ENCODE measurements at regions not wholly inside any gene's neighbourhood (a gene's known extent, or its start where the extent isn't known, plus 50 kb on each side); places are given as distances from the start of the nearest gene placed in this dataset.

DNA sequence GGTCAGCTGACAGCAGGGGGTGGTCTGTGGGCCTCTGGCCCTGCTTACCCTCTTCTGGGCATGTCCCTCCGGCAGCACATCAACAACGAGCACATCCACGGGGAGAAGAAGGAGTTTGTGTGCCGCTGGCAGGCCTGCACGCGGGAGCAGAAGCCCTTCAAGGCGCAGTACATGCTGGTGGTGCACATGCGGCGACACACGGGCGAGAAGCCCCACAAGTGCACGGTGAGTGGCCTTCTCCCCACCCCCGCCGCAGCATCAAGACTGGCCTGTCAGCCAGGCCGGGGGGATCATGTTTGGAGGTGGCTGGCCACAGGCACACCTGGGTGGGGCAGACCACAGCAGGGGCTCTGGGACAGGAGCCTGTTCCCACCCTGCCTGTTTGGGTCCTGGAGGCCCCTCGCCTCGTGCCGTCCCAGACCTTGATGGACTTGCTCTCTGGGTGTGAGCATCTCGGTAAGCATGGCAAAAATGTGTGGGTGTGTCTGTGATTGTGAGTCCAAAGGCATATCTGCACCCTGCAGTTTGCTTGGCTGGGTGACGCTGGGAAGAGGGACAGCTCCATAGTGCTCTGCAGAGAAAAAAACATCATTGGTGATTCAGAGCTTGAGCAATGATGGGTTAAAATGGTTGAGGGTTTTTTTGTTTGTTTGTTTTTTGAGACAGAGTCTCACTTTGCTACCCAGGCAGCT is 242.8 kb downstream of the GLI2 start:
- no peak for DNase-seq (ENCODE audit: low read depth)

DNA sequence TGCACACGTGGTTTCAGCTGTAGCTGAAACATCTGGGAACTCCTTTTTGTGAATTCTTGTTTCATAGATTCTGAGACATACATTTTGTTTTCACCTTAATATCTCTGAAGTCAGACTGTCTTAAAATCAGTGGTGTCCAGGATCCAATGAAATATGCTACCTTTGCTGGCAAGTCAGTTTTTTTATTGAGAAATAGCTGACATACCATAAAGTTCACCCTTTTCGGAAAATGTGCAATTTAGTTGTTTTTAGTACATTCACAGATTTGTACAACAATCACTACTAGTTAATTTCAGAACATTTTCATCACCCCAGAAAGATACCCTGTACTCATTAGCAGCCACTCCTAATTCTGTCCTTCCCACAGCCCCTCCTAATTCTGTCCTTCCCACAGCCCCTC is 243.7 kb downstream of the GLI2 start:
- no peak for DNase-seq (ENCODE audit: low read depth)

DNA sequence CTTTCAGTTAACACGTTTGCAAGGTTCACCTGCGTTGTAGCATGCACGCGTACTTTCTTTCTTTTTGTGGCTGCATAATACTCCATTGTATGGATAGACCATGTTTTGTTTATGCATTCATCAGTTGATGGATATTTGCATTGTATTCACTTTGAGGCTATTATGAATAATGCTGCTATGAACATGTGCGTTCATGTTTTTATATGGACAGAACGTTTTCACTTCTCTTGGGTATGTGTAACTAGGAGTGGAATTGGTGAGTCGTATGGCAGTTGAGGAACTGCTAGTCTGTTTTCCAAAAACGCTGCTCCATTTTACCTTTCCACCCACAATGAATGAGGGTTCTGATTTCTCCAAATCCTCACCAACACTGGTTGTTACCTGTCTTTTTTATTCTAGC is 244.3 kb downstream of the GLI2 start:
- DNase-seq (ENCODE audit: low read depth) = no peak

DNA sequence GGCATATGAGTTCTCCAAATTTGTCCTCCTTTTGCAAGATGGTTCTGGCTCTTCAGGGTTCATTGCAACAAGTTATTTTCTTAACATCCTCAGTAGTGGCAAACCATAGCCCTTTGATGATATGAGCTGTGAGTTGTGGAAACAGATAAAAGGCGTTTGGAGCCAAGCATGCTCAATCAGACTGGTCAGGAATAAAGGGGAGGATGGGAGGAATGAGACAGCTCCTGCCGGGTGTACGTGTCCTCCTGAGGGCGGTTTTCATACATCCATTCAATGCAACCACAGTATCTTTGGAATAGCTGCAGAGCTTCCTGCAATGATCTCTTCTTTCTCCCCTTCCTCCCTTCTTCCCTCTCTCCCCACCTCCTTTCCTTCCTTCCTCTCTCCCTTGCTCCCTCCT is 245.8 kb downstream of the GLI2 start:
- no peak for DNase-seq (ENCODE audit: low read depth)

DNA sequence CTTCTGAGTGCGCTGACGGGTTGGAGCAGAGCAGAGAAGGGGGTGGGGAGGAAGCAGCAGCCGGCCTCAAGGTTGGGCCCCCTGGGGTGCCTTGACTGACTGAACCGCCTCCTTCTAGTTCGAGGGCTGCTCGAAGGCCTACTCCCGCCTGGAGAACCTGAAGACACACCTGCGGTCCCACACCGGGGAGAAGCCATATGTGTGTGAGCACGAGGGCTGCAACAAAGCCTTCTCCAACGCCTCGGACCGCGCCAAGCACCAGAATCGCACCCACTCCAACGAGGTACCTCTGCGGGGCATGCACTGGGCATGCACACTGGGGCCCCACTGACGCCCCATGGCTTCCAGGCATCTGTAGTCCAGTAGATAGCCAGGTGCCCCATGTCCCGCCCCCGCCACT is 246.9 kb downstream of the GLI2 start:
- DNase-seq (ENCODE audit: low read depth) = no peak

DNA sequence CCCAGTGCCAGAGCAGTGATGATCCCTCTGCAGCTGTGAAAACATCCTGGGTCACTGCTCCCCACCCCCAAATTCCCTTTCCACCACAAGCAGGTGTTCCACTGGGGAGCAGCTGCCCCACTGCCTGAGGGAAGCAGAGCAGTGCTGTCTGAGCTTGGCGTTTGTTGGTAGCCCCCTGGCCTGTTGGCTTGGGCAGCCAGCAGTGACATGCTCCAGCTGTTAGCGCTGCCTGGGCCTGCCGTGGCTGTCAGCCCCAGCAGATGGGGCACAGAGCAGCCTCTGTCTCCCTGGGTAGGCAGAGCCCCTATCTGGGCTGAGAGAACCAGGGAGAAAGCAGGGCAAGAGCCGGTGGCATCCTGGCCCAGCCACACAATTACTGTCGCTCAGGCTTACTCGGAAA is 247.7 kb downstream of the GLI2 start:
- DNase-seq (ENCODE audit: low read depth) = no peak

DNA sequence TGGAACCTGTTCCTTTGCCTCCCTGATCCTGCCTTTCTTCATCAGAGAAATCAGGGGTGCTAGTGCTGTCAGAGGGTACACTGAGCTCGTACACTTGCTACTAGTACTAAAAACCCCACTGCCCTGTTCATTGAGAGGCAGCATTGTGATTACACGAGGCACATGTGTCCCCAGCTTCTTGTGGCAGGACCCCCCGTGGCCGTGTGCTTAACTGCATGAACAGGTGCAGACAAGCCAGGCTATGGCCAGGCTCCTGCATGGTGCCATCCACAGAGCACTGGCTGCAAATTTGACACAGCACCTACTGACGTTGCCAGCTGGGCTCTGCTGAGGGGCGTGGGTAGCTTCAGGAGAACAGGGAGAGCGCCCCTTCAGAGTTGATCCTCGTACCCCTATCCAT is 248.4 kb downstream of the GLI2 start:
- DNase-seq (ENCODE audit: low read depth) = no peak

DNA sequence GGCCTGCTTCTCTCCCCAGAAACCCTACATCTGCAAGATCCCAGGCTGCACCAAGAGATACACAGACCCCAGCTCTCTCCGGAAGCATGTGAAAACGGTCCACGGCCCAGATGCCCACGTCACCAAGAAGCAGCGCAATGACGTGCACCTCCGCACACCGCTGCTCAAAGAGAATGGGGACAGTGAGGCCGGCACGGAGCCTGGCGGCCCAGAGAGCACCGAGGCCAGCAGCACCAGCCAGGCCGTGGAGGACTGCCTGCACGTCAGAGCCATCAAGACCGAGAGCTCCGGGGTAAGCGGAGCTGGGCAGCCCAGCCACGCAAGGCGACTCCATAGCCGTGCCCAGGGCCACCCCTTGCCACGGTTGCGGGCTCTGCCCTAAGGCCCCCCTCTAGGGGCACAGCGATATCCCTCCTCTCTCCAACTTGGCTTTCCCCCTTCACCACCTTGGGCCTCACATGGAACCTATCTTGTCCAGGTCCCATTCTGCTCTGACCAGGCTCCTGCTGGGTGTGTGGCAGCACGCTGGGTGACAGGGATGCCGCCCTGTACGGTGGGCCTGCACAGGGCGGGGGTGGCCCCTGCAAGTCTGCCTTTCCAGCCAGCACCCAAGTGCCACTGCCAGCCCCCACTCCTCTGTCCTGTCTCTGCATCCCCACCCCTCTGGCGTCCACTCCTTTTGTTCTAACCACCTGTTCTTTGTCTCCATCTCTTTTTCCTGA is 248.9 kb downstream of the GLI2 start:
- DNase-seq (ENCODE audit: low read depth) = no peak

DNA sequence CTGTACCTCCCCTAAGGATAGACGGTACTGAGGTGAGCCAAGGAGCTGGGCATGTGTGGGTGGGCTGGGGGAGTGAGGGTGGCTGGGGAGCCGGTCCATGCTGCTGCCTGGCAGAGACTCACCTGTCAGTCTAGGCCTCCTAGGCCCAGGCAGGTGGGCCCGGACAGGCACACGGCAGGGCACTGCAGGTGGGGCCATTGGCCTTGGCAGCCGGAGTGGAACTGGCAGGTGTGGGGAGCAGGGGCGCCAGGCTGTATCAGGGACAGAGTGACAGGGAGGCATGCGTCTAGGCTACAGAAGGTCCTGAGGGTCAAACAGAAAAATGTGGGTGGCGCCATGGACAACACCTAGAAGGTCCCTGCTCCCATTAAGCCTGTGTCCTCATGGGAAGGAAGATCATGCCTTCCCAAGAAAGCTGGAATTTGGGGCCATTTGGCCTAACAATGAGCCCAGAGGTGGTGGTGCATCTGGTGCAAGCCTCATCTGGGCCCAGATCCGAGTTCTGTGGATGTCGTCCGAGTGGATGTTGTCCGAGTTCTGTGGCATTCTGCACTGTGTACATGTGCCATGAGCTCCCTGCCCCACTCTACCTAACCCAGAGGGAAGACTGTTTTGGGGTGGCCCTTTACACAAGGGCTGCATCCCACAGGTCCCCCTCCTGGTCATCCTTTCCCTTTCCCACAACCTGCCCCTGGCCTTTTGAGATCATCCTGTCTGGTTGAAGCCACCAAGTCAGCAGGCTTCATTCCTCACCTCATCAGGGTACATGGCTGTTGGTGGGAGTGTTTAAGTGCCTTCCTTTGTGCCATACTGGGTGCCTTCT is 249.7 kb downstream of the GLI2 start:
- no peak for DNase-seq (ENCODE audit: low read depth)

DNA sequence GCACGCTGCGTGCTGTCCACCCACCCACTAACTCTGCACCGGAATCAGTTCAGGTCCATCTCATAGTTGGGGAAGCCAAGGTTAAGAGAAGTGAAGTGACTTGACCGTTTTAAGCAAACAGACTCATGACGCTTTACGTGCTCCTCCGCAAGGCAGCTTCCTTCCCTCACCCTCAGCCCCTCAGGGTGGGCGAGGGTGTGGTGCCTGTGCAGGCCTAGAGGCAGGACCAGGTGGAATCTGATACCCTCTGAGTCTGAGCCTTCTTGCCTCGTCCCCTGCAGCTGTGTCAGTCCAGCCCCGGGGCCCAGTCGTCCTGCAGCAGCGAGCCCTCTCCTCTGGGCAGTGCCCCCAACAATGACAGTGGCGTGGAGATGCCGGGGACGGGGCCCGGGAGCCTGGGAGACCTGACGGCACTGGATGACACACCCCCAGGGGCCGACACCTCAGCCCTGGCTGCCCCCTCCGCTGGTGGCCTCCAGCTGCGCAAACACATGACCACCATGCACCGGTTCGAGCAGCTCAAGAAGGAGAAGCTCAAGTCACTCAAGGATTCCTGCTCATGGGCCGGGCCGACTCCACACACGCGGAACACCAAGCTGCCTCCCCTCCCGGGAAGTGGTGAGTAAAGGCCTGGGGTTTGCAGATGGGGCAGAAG is 250.5 kb downstream of the GLI2 start:
- DNase-seq (ENCODE audit: low read depth) = no peak

DNA sequence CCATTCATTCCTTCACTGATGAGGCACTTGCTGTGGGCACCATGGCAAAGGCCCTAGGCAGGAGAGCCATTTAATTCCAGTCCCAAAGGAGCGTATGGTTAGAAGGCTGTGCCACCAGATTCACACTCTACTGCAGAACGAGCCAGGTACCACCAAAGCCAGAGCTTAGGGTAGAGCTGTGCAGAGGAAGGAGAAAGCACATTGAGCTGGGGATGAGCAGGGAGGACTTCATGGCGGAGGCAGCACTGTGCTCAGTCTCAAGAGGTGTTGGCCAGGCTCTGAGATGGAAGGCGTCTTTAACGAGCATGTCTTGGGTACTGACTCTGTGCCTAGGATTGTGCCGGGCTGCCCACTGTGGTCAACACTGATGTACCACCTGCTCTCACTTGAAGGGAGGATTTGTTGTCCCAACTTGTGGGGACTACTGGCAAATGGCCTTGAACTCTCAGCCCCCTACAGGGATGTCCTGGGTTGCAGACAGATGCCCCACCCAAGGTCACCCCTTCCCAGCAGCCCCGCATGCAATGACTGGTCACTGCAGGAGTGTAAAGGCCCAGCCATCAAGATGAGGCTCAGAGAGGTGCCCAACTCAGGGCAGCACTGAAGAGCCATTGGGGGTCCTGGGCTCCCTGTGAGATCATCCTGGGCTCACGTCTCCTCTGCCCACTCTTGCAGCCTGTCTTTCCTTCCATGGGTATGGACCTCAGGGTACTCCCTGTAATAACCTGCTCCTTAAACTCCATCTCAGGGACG is 251.4 kb downstream of the GLI2 start:
- DNase-seq (ENCODE audit: low read depth) = no peak

DNA sequence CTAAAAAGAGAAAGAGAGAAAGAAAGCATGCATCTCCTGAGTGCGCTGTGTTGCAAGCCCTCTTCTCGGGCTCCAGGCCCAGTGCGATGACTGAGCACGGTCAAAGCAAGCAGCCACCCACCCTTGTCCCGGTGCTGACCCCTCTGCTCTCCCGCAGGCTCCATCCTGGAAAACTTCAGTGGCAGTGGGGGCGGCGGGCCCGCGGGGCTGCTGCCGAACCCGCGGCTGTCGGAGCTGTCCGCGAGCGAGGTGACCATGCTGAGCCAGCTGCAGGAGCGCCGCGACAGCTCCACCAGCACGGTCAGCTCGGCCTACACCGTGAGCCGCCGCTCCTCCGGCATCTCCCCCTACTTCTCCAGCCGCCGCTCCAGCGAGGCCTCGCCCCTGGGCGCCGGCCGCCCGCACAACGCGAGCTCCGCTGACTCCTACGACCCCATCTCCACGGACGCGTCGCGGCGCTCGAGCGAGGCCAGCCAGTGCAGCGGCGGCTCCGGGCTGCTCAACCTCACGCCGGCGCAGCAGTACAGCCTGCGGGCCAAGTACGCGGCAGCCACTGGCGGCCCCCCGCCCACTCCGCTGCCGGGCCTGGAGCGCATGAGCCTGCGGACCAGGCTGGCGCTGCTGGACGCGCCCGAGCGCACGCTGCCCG is 252.5 kb downstream of the GLI2 start:
- DNase-seq (ENCODE audit: low read depth) = no peak

DNA sequence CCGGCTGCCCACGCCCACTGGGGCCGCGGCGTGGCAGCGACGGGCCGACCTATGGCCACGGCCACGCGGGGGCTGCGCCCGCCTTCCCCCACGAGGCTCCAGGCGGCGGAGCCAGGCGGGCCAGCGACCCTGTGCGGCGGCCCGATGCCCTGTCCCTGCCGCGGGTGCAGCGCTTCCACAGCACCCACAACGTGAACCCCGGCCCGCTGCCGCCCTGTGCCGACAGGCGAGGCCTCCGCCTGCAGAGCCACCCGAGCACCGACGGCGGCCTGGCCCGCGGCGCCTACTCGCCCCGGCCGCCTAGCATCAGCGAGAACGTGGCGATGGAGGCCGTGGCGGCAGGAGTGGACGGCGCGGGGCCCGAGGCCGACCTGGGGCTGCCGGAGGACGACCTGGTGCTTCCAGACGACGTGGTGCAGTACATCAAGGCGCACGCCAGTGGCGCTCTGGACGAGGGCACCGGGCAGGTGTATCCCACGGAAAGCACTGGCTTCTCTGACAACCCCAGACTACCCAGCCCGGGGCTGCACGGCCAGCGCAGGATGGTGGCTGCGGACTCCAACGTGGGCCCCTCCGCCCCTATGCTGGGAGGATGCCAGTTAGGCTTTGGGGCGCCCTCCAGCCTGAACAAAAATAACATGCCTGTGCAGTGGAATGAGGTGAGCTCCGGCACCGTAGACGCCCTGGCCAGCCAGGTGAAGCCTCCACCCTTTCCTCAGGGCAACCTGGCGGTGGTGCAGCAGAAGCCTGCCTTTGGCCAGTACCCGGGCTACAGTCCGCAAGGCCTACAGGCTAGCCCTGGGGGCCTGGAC is 253.2 kb downstream of the GLI2 start:
- DNase-seq (ENCODE audit: low read depth) = no peak

DNA sequence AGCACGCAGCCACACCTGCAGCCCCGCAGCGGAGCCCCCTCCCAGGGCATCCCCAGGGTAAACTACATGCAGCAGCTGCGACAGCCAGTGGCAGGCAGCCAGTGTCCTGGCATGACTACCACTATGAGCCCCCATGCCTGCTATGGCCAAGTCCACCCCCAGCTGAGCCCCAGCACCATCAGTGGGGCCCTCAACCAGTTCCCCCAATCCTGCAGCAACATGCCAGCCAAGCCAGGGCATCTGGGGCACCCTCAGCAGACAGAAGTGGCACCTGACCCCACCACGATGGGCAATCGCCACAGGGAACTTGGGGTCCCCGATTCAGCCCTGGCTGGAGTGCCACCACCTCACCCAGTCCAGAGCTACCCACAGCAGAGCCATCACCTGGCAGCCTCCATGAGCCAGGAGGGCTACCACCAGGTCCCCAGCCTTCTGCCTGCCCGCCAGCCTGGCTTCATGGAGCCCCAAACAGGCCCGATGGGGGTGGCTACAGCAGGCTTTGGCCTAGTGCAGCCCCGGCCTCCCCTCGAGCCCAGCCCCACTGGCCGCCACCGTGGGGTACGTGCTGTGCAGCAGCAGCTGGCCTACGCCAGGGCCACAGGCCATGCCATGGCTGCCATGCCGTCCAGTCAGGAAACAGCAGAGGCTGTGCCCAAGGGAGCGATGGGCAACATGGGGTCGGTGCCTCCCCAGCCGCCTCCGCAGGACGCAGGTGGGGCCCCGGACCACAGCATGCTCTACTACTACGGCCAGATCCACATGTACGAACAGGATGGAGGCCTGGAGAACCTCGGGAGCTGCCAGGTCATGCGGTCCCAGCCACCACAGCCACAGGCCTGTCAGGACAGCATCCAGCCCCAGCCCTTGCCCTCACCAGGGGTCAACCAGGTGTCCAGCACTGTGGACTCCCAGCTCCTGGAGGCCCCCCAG is 254.1 kb downstream of the GLI2 start:
- DNase-seq (ENCODE audit: low read depth) = no peak

DNA sequence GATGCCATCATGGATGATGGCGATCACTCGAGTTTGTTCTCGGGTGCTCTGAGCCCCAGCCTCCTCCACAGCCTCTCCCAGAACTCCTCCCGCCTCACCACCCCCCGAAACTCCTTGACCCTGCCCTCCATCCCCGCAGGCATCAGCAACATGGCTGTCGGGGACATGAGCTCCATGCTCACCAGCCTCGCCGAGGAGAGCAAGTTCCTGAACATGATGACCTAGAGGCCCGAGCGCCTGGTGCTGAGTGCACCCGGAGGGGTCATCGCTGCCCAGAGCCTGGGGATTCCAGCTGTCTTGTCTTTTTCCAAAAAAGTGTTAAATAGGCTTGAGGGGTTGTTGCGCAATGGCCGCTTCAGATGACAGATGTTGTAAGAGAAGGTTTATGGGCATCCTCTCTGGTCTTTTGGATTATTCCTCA is 254.8 kb downstream of the GLI2 start:
- DNase-seq (ENCODE audit: low read depth) = no peak

DNA sequence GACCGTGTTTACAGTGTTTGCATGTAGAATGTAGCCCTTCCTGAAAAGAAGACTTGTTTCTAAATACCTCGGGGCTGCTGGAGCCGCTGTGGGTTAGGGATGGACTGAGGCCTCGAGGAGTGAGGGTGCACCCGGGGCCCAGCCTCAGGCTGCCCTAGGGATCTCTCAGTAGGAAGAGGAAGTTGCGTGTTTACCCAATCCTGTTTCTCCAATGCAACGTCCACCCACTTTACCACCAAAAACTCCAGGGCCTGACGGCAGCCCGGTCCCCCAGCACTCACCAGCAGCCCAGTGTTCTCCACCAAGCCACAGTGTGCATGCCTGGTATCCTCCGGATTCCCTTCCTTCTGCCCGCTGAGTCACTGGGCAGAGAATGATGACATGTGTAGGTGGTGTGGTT is 255.8 kb downstream of the GLI2 start:
- no peak for DNase-seq (ENCODE audit: low read depth)

DNA sequence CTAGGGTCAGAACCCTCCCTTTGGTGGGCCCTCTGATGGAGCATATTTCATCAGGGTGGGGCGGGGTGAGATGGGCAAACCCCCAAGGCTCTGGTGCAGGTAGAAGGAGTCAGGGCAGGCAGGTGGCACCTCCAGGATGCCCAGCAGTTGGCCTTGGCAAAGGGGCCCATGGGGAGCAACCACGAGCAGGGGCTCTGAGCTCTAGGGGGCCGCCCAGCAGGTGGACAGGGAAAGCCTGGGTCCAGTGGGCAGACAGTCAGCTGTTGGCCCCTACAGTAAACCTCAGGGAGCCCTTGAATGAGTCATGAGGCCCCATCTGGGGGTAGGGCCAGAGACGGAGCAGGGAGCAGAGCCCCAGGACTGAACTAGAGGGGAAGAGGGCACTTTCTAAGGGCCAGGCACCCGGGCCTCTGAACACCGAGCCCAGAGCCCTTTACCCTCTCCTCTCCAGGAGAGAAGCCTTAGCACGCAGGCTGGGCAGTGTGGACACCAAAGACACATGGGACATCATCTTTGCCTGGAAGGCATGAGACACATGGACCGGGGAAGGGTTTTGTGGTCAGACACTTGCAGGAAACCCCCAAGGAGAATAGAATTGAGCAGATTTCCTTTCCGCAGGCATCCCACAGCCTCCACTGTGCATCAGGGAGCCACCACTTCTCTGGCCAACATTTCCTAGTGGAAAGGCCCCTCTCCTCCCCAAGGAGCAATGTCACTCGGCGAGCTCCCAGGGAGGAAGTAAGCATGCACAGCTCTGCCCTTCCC is 257.3 kb downstream of the GLI2 start:
- DNase-seq (ENCODE audit: low read depth) = no peak

DNA sequence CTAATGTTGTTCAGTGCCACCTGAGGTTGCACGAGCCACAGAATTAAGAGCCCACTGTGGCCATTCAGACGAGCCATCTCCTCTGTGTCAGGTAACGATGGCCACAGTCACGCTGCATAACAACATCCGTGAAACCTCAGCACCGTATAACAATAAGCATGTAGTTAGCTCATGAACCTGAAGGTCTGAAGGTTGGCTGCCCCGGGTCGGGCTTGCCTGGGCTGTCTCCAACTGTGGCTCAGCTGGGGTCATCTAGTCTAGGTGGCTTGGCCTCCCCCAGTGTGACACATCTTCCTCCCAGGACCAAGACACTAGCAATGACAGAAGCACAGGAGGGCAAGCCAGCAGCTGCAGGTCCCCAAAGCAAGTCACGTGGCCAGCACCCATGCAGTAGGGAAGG is 258.0 kb downstream of the GLI2 start:
- no peak for DNase-seq (ENCODE audit: low read depth)

Data from HS-5 (cell line).